Mammary epithelial cell (primary cell): ENCODE measurements at regions not wholly inside any gene's neighbourhood (a gene's known extent, or its start where the extent isn't known, plus 50 kb on each side); places are given as distances from the start of the nearest gene placed in this dataset.
A peak's percentile ranks its signal among the peaks of the same experiment; 100 is the strongest.

Experiments used
- CTCF ChIP-seq, 2 donors: IDR thresholded peaks in 1 of 2; conservative IDR thresholded peaks in 1 of 2; 2 replicates each; pipeline ENCODE4 v1.5.1; 2011 to 2012; ENCODE audit warnings: inconsistent platforms in 2 of 2, low read length in 2 of 2, mild to moderate bottlenecking in 2 of 2, control low read depth in 1 of 2, low read depth in 1 of 2; ENCODE audit not compliant: insufficient read depth in 1 of 2; ENCODE audit errors: extremely low read depth in 1 of 2
- EZH2 ChIP-seq: IDR thresholded peaks from 2 replicates; pipeline ENCODE4 v1.6.1; 2012; ENCODE audit warnings: low read length, inconsistent platforms, borderline replicate concordance

- peak; percentile 2 to 21 for TF ChIP-seq CTCF (conservative IDR thresholded peaks at IDR 0.05 in 1 of 2, IDR thresholded peaks at IDR 0.05 in 1 of 2; ENCODE audit: extremely low read depth in 1 of 2, insufficient read depth in 1 of 2, low read depth in 1 of 2, low read length in 2 of 2)
- no peak for TF ChIP-seq EZH2
These were observed 353.5 kb upstream of the IRAK1BP1 start for GRCh38 chr6:78513856-78514255.
